ENCODE measurements at regions not wholly inside any gene's neighbourhood (a gene's known extent, or its start where the extent isn't known, plus 50 kb on each side); places are given as distances from the start of the nearest gene placed in this dataset.

DNA sequence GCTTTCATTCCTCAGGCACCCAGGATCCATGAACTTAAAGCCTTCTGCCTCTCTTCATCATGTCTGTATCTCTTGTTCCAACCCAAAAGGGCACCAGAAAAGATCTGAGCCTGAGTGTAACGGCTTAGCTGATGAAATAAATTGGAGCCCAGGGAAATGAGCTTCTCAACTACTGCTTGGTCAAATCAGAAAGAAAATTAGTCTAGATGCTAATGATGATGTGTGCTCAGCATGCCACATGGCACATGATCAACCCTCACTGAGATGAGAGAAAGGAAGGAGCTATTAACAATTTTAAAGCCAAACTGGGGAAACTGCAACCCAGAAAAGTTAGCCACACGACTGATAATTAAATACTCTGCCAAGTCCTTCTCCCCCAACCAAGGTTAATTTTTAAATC lies 325.7 kb downstream of the CNTN3 start (continued):
- no peak for TF ChIP-seq MAX (IDR thresholded peaks at IDR 0.05)
- no peak for TF ChIP-seq PHF8 (IDR thresholded peaks at IDR 0.05; ENCODE audit: borderline replicate concordance, low read depth)
- no peak for TF ChIP-seq EHMT2 (IDR thresholded peaks at IDR 0.05; ENCODE audit: low read depth)
- TF ChIP-seq GATA3 (IDR thresholded peaks at IDR 0.05; ENCODE audit: borderline replicate concordance), result no peak
- TF ChIP-seq CTCF (IDR thresholded peaks at IDR 0.05), result no peak
- TF ChIP-seq MAFK (IDR thresholded peaks at IDR 0.05; ENCODE audit: partially characterized antibody), result no peak
- TF ChIP-seq, protein P1, sequence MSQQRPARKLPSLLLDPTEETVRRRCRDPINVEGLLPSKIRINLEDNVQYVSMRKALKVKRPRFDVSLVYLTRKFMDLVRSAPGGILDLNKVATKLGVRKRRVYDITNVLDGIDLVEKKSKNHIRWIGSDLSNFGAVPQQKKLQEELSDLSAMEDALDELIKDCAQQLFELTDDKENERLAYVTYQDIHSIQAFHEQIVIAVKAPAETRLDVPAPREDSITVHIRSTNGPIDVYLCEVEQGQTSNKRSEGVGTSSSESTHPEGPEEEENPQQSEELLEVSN (IDR thresholded peaks at IDR 0.05; ENCODE audit: borderline replicate concordance, low read depth), result no peak
- TF ChIP-seq, protein P2, sequence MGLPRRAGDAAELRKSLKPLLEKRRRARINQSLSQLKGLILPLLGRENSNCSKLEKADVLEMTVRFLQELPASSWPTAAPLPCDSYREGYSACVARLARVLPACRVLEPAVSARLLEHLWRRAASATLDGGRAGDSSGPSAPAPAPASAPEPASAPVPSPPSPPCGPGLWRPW (IDR thresholded peaks at IDR 0.05), result no peak
- TF ChIP-seq ESRRA (IDR thresholded peaks at IDR 0.05; ENCODE audit: borderline replicate concordance, low read length), result no peak
- TF ChIP-seq KDM1A (IDR thresholded peaks at IDR 0.05; ENCODE audit: low read depth), result no peak
- TF ChIP-seq EP300 (IDR thresholded peaks at IDR 0.05), result no peak
- TF ChIP-seq ZSCAN20 (CRISPR knock-in tag; IDR thresholded peaks at IDR 0.05), result no peak
- no peak for TF ChIP-seq POLR2AphosphoS2 (conservative IDR thresholded peaks at IDR 0.05; ENCODE audit: low read length)
- no peak for TF ChIP-seq RFX5 (IDR thresholded peaks at IDR 0.05)

DNA sequence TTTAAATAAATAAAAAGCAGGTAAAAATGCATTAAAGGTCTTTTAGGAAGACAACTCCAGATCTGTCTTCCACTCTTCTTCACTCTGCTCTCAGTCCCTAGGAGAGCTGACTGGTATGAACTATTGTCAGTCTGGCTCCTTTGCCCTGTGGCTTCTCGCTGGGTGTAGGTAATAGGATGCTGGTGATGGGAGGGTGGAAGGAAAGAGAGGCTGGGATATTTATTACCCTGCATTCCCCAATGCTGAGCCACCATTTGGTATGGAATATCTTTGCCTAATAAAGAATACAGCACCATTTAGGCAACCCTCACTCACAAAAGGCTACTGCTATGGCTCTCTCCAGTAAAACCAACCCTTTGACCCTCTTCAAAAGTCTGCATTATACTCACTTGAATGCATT lies 326.9 kb downstream of the CNTN3 start:
- H3K4me3 ChIP-seq, result no peak overlapping the region
- 5% methylated on average over 1 of the region's 1 CpG for WGBS (ENCODE audit: missing lambda C conversion rate)
- no peak for TF ChIP-seq FOSB (CRISPR knock-in tag; IDR thresholded peaks at IDR 0.05)
- no peak for TF ChIP-seq HOXA7 (CRISPR knock-in tag; IDR thresholded peaks at IDR 0.05)
- no peak for TF ChIP-seq EHMT2 (IDR thresholded peaks at IDR 0.05; ENCODE audit: low read depth)
- no peak for TF ChIP-seq JUN (IDR thresholded peaks at IDR 0.05)
- no peak for TF ChIP-seq KDM1A (IDR thresholded peaks at IDR 0.05; ENCODE audit: low read depth)
- no peak for TF ChIP-seq EHF (CRISPR knock-in tag; IDR thresholded peaks at IDR 0.05)
- TF ChIP-seq, protein P3, sequence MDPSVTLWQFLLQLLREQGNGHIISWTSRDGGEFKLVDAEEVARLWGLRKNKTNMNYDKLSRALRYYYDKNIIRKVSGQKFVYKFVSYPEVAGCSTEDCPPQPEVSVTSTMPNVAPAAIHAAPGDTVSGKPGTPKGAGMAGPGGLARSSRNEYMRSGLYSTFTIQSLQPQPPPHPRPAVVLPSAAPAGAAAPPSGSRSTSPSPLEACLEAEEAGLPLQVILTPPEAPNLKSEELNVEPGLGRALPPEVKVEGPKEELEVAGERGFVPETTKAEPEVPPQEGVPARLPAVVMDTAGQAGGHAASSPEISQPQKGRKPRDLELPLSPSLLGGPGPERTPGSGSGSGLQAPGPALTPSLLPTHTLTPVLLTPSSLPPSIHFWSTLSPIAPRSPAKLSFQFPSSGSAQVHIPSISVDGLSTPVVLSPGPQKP (IDR thresholded peaks at IDR 0.05; ENCODE audit: low read depth, low read length), result no peak
- TF ChIP-seq, protein P4, sequence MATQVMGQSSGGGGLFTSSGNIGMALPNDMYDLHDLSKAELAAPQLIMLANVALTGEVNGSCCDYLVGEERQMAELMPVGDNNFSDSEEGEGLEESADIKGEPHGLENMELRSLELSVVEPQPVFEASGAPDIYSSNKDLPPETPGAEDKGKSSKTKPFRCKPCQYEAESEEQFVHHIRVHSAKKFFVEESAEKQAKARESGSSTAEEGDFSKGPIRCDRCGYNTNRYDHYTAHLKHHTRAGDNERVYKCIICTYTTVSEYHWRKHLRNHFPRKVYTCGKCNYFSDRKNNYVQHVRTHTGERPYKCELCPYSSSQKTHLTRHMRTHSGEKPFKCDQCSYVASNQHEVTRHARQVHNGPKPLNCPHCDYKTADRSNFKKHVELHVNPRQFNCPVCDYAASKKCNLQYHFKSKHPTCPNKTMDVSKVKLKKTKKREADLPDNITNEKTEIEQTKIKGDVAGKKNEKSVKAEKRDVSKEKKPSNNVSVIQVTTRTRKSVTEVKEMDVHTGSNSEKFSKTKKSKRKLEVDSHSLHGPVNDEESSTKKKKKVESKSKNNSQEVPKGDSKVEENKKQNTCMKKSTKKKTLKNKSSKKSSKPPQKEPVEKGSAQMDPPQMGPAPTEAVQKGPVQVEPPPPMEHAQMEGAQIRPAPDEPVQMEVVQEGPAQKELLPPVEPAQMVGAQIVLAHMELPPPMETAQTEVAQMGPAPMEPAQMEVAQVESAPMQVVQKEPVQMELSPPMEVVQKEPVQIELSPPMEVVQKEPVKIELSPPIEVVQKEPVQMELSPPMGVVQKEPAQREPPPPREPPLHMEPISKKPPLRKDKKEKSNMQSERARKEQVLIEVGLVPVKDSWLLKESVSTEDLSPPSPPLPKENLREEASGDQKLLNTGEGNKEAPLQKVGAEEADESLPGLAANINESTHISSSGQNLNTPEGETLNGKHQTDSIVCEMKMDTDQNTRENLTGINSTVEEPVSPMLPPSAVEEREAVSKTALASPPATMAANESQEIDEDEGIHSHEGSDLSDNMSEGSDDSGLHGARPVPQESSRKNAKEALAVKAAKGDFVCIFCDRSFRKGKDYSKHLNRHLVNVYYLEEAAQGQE (IDR thresholded peaks at IDR 0.05), result no peak
- no peak for TF ChIP-seq HOXB5 (CRISPR knock-in tag; IDR thresholded peaks at IDR 0.05)
- TF ChIP-seq TP53 (CRISPR knock-in tag; IDR thresholded peaks at IDR 0.05), result no peak
- TF ChIP-seq USF2 (IDR thresholded peaks at IDR 0.05), result no peak
- no peak for TF ChIP-seq RARB (CRISPR knock-in tag; IDR thresholded peaks at IDR 0.05)
- TF ChIP-seq CHD2 (IDR thresholded peaks at IDR 0.05; ENCODE audit: low read length, partially characterized antibody), result no peak
- no peak for TF ChIP-seq TFCP2L1 (CRISPR knock-in tag; IDR thresholded peaks at IDR 0.05)
- TF ChIP-seq, protein P2 (IDR thresholded peaks at IDR 0.05), result no peak
- no peak for TF ChIP-seq ESRRA (IDR thresholded peaks at IDR 0.05; ENCODE audit: borderline replicate concordance, low read length)
- FAIRE-seq, result no peak
- no peaks in the 10 kb centered on the region for H3K9me3 ChIP-seq
- no peak for ATAC-seq
- DNase-seq (ENCODE audit: low read depth in 1 of 2, low spot score in 1 of 2), result no peak
- H3K27ac ChIP-seq, result no peak overlapping the region
- ChIA-PET CTCF (no interaction called here), POLR2A (no interaction called here)
- H3K4me1 ChIP-seq, result no peaks in the 10 kb centered on the region
- no peak overlapping the region for H3K4me2 ChIP-seq
